GM23248 (cell line): ENCODE measurements at regions not wholly inside any gene's neighbourhood (a gene's known extent, or its start where the extent isn't known, plus 50 kb on each side); places are given as distances from the start of the nearest gene placed in this dataset. TPM values are rescaled to one million over a fixed set of nuclear protein-coding genes. Genes with fewer than 3 reads are reported as not detected.

ENCODE experiments used
- DNase-seq: peaks from one replicate; pipeline ENCODE4 v3.0.0-alpha.2; 2015
- H2AFZ ChIP-seq: fragments of 200-600 bp; sonication (generic); 2 replicates; pipeline ENCODE4 v1.6.1; 2016; ENCODE audit warnings: antibody characterized with exemption
- H3F3A ChIP-seq: fragments of 200-600 bp; sonication (generic); 2 replicates; pipeline ENCODE4 v1.6.1; 2016; ENCODE audit warnings: mild to moderate bottlenecking, antibody characterized with exemption, mixed run types; ENCODE audit not compliant: insufficient read depth
- H3K27ac ChIP-seq: fragments of 200-600 bp; sonication (generic); 2 replicates; pipeline ENCODE4 v1.5.1; 2016; ENCODE audit warnings: mild to moderate bottlenecking
- H3K27me3 ChIP-seq: fragments of 200-600 bp; sonication (generic); replicated peaks from 2 replicates; pipeline ENCODE4 v1.6.1; 2016; ENCODE audit warnings: mild to moderate bottlenecking; ENCODE audit not compliant: insufficient read depth
- H3K36me3 ChIP-seq: fragments of 200-600 bp; sonication (generic); 2 replicates; pipeline ENCODE4 v1.6.1; 2016; ENCODE audit warnings: low read depth, mild to moderate bottlenecking
- H3K4me1 ChIP-seq: fragments of 200-600 bp; sonication (generic); 2 replicates; pipeline ENCODE4 v1.6.1; 2016; ENCODE audit warnings: mild to moderate bottlenecking; ENCODE audit not compliant: insufficient read depth
- H3K4me2 ChIP-seq: fragments of 200-600 bp; sonication (generic); one replicate; pipeline ENCODE4 v1.6.1; 2016; ENCODE audit warnings: mild to moderate bottlenecking; ENCODE audit not compliant: unreplicated experiment
- H3K4me3 ChIP-seq: fragments of 200-600 bp; sonication (generic); 2 replicates; pipeline ENCODE4 v1.5.1; 2016; ENCODE audit warnings: mild to moderate bottlenecking
- H3K79me2 ChIP-seq: fragments of 200-600 bp; sonication (generic); 2 replicates; pipeline ENCODE4 v1.6.1; 2016; ENCODE audit warnings: mild to moderate bottlenecking; ENCODE audit not compliant: insufficient read depth
- H3K9ac ChIP-seq: fragments of 200-600 bp; sonication (generic); 2 replicates; pipeline ENCODE4 v1.6.1; 2016; ENCODE audit warnings: mild to moderate bottlenecking
- H3K9me2 ChIP-seq: fragments of 200-600 bp; sonication (generic); 2 replicates; pipeline ENCODE4 v1.6.1; 2016; ENCODE audit warnings: mixed run types, mild to moderate bottlenecking, moderate library complexity; ENCODE audit not compliant: insufficient read depth
- H3K9me3 ChIP-seq: fragments of 200-600 bp; sonication (generic); one replicate; pipeline ENCODE4 v1.6.1; 2017; ENCODE audit warnings: low read depth
- H4K20me1 ChIP-seq: fragments of 200-600 bp; sonication (generic); 2 replicates; pipeline ENCODE4 v1.6.0; 2016; ENCODE audit not compliant: insufficient read depth
- EZH2 ChIP-seq: fragments of 200-600 bp; sonication (generic); IDR thresholded peaks from 2 replicates; pipeline ENCODE4 v1.6.1; 2018; ENCODE audit warnings: antibody characterized with exemption, mild to moderate bottlenecking; ENCODE audit not compliant: insufficient read depth, poor library complexity, severe bottlenecking
- EZH2phosphoT487 ChIP-seq: fragments of 200-600 bp; sonication (generic); IDR thresholded peaks from 2 replicates; pipeline ENCODE4 v1.6.1; 2018; ENCODE audit warnings: antibody characterized with exemption, moderate library complexity, mild to moderate bottlenecking, low read depth; ENCODE audit not compliant: insufficient read depth
- WGBS, 2 experiments: methylation state at CpG; one replicate each; pipeline ENCODE4 v1.1.6; 2015 to 2017; ENCODE audit warnings: low lambda C conversion rate in 2 of 2, low coverage in 1 of 2; ENCODE audit errors: missing lambda C conversion rate in 2 of 2; 5-methylcytosine and 5-hydroxymethylcytosine counted together
- in situ Hi-C: fragments of 300-500 bp; cut with MboI; formaldehyde crosslinking; loops from 2 replicates; pipeline ENCODE4 v1.15.0; 2020
- small RNA-seq: library from RNA; depleted of rRNA; stranded (forward); fragments of <200 nt; gene quantifications from one replicate; pipeline ENCODE3, GENCODE V24; 2014; ENCODE audit warnings: low read depth, low replicate concordance

DNA sequence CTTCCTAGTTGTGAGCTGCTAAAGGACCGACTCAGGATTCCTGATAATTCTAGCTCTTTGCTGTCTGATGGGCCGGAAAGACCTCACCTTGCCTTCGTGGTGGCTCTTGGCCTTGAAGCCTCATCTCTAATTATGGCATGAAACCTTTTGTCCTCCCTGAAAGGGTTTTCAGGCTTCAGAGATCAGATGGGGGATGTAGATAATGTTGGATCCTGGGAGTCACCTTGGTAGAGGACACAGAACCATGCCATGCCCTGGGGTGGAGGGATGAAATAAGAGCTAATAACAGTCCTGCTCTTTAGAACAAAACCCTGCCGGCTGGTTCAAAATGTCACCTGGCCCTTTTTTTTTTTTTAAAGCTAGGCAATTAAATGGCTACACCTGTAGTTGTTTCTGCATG lies 50.8 kb upstream of the SYN2 start:
- TF ChIP-seq EZH2 (no peak), EZH2phosphoT487 (no peak)
- in situ Hi-C loops = no loop called here
- 20 to 27% methylated on average over 4 of the region's 4 CpGs for WGBS, 2 experiments
- Histone ChIP-seq H3K27ac (no peak overlapping the region), H3K79me2 (no peaks in the 10 kb centered on the region), H3K4me3 (no peak overlapping the region), H3K4me2 (no peak overlapping the region), H2AFZ (no peak overlapping the region), H3K27me3 (no peaks in the 10 kb centered on the region), H4K20me1 (no peaks in the 10 kb centered on the region), H3K9ac (no peak overlapping the region), H3K4me1 (no peaks in the 10 kb centered on the region), H3K9me3 (no peaks in the 10 kb centered on the region), H3F3A (no peaks in the 10 kb centered on the region), H3K36me3 (no peaks in the 10 kb centered on the region), H3K9me2 (no peaks in the 10 kb centered on the region)
- no peak for DNase-seq

DNA sequence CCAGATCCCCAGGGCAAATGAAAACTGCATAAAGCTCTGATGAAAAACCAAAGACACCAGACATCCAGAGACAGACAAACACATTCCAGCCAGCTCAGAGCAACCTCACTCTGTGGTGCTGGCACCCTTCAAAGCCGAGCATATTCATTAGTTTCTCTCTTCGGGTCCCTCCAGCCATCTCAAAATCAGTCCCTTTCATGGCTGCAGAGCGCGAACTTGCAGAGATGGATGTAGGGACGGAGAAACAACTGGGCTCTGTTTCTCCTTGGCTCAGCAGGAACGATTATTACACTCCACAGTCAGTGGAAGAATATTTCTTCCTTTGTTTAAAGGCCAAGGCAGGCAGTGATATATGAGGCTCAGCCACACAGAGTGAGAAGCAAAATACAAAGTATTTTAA lies 50.4 kb upstream of the SYN2 start:
- Histone ChIP-seq H3K79me2 (no peaks in the 10 kb centered on the region), H3F3A (no peaks in the 10 kb centered on the region), H3K36me3 (no peaks in the 10 kb centered on the region), H3K27ac (no peak overlapping the region), H3K4me3 (no peak overlapping the region), H3K4me2 (no peak overlapping the region), H3K9me2 (no peaks in the 10 kb centered on the region), H3K4me1 (no peaks in the 10 kb centered on the region), H3K9me3 (no peaks in the 10 kb centered on the region), H4K20me1 (no peaks in the 10 kb centered on the region), H3K27me3 (no peaks in the 10 kb centered on the region), H2AFZ (no peak overlapping the region), H3K9ac (no peak overlapping the region)
- TF ChIP-seq EZH2phosphoT487 (no peak), EZH2 (no peak)
- no peak for DNase-seq
- 24 to 33% methylated on average over 6 of the region's 6 CpGs for WGBS, 2 experiments
- in situ Hi-C loops = no loop called here

DNA sequence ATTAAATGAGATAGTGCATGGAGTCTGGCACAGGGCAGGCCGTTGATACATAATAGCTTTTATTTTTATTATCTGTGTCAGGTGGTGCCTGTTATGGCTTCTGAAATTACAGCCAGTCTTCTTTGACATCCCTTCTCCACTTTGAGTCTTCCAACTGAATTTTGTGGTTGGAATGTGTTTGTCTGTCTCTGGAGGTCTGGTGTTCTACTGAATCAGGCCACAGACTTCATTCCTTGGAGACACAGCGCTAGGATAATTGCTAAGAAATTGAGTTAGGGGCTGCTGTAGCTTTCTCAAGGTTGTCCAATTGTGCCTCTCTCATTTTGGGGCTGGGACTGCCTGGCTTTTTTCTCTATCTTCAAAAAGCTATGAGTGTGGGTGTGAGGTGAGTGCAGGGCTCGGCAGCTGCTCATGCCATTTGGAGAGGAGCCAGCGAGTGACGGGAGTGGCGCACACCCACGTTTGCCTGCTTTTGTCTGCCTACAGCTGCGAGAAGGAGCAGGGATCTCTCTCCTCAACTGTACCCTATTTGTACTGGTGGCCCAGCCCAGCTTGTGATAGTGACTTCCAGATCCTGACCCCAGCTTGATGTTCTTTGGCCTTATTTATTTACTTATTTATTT lies 49.8 kb upstream of the SYN2 start:
- DNase-seq = no peak
- WGBS, 2 experiments = 38 to 39% methylated on average over 8 of the region's 8 CpGs
- Histone ChIP-seq H4K20me1 (no peaks in the 10 kb centered on the region), H3K4me1 (no peaks in the 10 kb centered on the region), H3K9ac (no peak overlapping the region), H3F3A (no peaks in the 10 kb centered on the region), H2AFZ (no peak overlapping the region), H3K9me3 (no peaks in the 10 kb centered on the region), H3K9me2 (no peaks in the 10 kb centered on the region), H3K79me2 (no peaks in the 10 kb centered on the region), H3K4me2 (no peak overlapping the region), H3K27ac (no peak overlapping the region), H3K36me3 (no peaks in the 10 kb centered on the region), H3K27me3 (no peaks in the 10 kb centered on the region), H3K4me3 (no peak overlapping the region)
- no peak for TF ChIP-seq EZH2
- TF ChIP-seq EZH2phosphoT487 = no peak
- in situ Hi-C loops = no loop called here

Small RNAs in the stretch of these regions (small RNA-seq; reads per million reads assigned to genes)
- gene RN7SL147P = not detected
